ENCODE measurements at regions not wholly inside any gene's neighbourhood (a gene's known extent, or its start where the extent isn't known, plus 50 kb on each side); places are given as distances from the start of the nearest gene placed in this dataset.

DNA sequence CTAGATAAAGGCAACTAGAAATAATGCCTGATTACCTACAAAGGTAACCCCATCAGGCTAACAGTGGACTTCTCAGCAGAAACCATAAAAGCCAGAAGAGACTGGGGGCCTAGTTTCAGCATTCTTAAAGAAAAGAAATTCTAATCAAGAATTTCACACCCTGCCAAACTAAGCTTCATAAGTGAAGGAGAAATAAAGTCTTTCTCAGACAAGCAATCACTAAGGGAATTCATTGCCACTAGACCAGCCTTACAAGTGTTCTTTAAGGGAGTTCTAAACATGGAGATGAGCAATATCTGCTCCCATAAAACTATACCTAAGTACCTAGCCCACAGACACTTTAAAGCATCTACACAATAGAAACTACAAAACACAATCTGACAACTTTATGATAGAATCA, 823.5 kb downstream of the PCDH17 start:
- H3K79me2 ChIP-seq (ENCODE audit: low read length), result no peaks in the 10 kb centered on the region
- no peak for DNase-seq
- TF ChIP-seq EZH2 (optimal IDR thresholded peaks at IDR 0.05; ENCODE audit: low read depth, low read length) (no peak), EZH2phosphoT487 (IDR thresholded peaks at IDR 0.05; ENCODE audit: low read length) (no peak)
- TF ChIP-seq, protein P1, sequence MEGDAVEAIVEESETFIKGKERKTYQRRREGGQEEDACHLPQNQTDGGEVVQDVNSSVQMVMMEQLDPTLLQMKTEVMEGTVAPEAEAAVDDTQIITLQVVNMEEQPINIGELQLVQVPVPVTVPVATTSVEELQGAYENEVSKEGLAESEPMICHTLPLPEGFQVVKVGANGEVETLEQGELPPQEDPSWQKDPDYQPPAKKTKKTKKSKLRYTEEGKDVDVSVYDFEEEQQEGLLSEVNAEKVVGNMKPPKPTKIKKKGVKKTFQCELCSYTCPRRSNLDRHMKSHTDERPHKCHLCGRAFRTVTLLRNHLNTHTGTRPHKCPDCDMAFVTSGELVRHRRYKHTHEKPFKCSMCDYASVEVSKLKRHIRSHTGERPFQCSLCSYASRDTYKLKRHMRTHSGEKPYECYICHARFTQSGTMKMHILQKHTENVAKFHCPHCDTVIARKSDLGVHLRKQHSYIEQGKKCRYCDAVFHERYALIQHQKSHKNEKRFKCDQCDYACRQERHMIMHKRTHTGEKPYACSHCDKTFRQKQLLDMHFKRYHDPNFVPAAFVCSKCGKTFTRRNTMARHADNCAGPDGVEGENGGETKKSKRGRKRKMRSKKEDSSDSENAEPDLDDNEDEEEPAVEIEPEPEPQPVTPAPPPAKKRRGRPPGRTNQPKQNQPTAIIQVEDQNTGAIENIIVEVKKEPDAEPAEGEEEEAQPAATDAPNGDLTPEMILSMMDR (IDR thresholded peaks at IDR 0.05; ENCODE audit: low read length), result no peak
- no peak overlapping the region for H3K9ac ChIP-seq (ENCODE audit: low read length)
- H3K27me3 ChIP-seq (replicated peaks; ENCODE audit: insufficient read depth, low read length), result no peaks in the 10 kb centered on the region
- no peaks in the 10 kb centered on the region for H3K4me1 ChIP-seq (ENCODE audit: low read length)
- no peaks in the 10 kb centered on the region for H4K20me1 ChIP-seq (ENCODE audit: insufficient read depth, low read length)
- H3F3A ChIP-seq (ENCODE audit: insufficient read depth, low read length), result no peaks in the 10 kb centered on the region
- H3K4me3 ChIP-seq (ENCODE audit: low read length), result no peak overlapping the region
- H3K9me2 ChIP-seq (replicated peaks; ENCODE audit: insufficient read depth, low read length), result no peaks in the 10 kb centered on the region
- no peaks in the 10 kb centered on the region for H3K9me3 ChIP-seq (replicated peaks; ENCODE audit: insufficient read depth, low read length)
- no peaks in the 10 kb centered on the region for H3K36me3 ChIP-seq (replicated peaks; ENCODE audit: insufficient read depth, low read length)
- H3K4me2 ChIP-seq (ENCODE audit: low read depth, low read length), result no peak overlapping the region
- no peak overlapping the region for H3K27ac ChIP-seq (ENCODE audit: low read length)
- no peak overlapping the region for H2AFZ ChIP-seq (ENCODE audit: low read length)

DNA sequence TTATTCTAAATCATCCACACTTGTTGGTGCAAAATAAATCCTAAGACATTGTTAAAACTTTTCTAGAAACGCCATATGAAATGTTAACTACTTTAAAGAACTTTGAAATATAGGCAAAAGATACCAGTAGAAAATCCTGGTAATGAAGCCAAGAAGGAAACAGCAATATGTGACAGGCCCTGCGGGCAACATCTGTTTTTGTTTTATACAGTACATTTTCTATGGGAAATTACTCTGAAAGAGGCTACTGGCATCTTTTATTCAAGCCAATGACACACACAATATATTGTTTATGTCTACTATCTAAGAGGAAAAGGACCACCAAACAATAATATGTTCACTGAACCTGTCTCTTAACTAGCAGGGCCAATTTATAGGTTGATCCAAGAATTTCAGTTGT, 829.7 kb downstream of the PCDH17 start:
- Histone ChIP-seq H3K4me1 (ENCODE audit: low read length) (no peaks in the 10 kb centered on the region), H3F3A (ENCODE audit: insufficient read depth, low read length) (no peaks in the 10 kb centered on the region), H3K27ac (ENCODE audit: low read length) (no peak overlapping the region), H3K27me3 (replicated peaks; ENCODE audit: insufficient read depth, low read length) (no peaks in the 10 kb centered on the region), H3K9ac (ENCODE audit: low read length) (no peak overlapping the region), H2AFZ (ENCODE audit: low read length) (no peak overlapping the region), H3K36me3 (replicated peaks; ENCODE audit: insufficient read depth, low read length) (no peaks in the 10 kb centered on the region), H3K9me3 (replicated peaks; ENCODE audit: insufficient read depth, low read length) (no peaks in the 10 kb centered on the region), H3K79me2 (ENCODE audit: low read length) (no peaks in the 10 kb centered on the region), H3K4me3 (ENCODE audit: low read length) (no peak overlapping the region), H4K20me1 (ENCODE audit: insufficient read depth, low read length) (no peaks in the 10 kb centered on the region), H3K4me2 (ENCODE audit: low read depth, low read length) (no peak overlapping the region), H3K9me2 (replicated peaks; ENCODE audit: insufficient read depth, low read length) (no peaks in the 10 kb centered on the region)
- DNase-seq, result no peak
- TF ChIP-seq, protein P1 (IDR thresholded peaks at IDR 0.05; ENCODE audit: low read length), result no peak
- TF ChIP-seq EZH2 (optimal IDR thresholded peaks at IDR 0.05; ENCODE audit: low read depth, low read length) (no peak), EZH2phosphoT487 (IDR thresholded peaks at IDR 0.05; ENCODE audit: low read length) (no peak)

DNA sequence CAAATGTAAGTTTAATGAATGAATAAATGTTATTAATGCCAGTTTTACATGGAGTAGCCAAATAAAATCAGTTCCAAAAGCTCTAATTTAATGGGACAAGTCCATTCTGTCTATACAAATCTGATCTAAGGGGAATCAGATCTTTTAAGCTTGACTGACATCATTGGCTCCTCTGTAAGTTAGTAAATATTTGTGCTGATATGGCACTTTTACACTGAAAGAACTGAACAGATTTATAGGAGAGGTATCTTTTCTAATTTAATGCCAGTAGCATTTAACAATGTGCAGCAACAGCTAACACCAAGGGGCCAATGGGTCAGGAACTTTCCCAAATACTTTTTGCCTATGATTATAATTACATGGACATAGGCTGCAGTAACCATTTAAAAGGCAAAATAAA, 832.3 kb downstream of the PCDH17 start:
- no peaks in the 10 kb centered on the region for H3K79me2 ChIP-seq (ENCODE audit: low read length)
- H3K9ac ChIP-seq (ENCODE audit: low read length), result no peak overlapping the region
- H3K27me3 ChIP-seq (replicated peaks; ENCODE audit: insufficient read depth, low read length), result no peaks in the 10 kb centered on the region
- no peaks in the 10 kb centered on the region for H3F3A ChIP-seq (ENCODE audit: insufficient read depth, low read length)
- H3K4me2 ChIP-seq (ENCODE audit: low read depth, low read length), result no peak overlapping the region
- H3K36me3 ChIP-seq (replicated peaks; ENCODE audit: insufficient read depth, low read length), result no peaks in the 10 kb centered on the region
- no peaks in the 10 kb centered on the region for H4K20me1 ChIP-seq (ENCODE audit: insufficient read depth, low read length)
- no peak overlapping the region for H3K4me3 ChIP-seq (ENCODE audit: low read length)
- no peaks in the 10 kb centered on the region for H3K9me2 ChIP-seq (replicated peaks; ENCODE audit: insufficient read depth, low read length)
- H3K9me3 ChIP-seq (replicated peaks; ENCODE audit: insufficient read depth, low read length), result no peaks in the 10 kb centered on the region
- H3K4me1 ChIP-seq (ENCODE audit: low read length), result no peaks in the 10 kb centered on the region
- no peak overlapping the region for H3K27ac ChIP-seq (ENCODE audit: low read length)
- TF ChIP-seq, protein P1 (IDR thresholded peaks at IDR 0.05; ENCODE audit: low read length), result no peak
- TF ChIP-seq EZH2 (optimal IDR thresholded peaks at IDR 0.05; ENCODE audit: low read depth, low read length), result no peak
- TF ChIP-seq EZH2phosphoT487 (IDR thresholded peaks at IDR 0.05; ENCODE audit: low read length), result no peak
- H2AFZ ChIP-seq (ENCODE audit: low read length), result no peak overlapping the region
- DNase-seq, result no peak
